Mammary epithelial cell (primary cell): ENCODE measurements at regions not wholly inside any gene's neighbourhood (a gene's known extent, or its start where the extent isn't known, plus 50 kb on each side); places are given as distances from the start of the nearest gene placed in this dataset.

Experiments used
- CTCF ChIP-seq, 2 donors: IDR thresholded peaks in 1 of 2; conservative IDR thresholded peaks in 1 of 2; 2 replicates each; pipeline ENCODE4 v1.5.1; 2011 to 2012; ENCODE audit warnings: inconsistent platforms in 2 of 2, low read length in 2 of 2, mild to moderate bottlenecking in 2 of 2, control low read depth in 1 of 2, low read depth in 1 of 2; ENCODE audit not compliant: insufficient read depth in 1 of 2; ENCODE audit errors: extremely low read depth in 1 of 2
- EZH2 ChIP-seq: IDR thresholded peaks from 2 replicates; pipeline ENCODE4 v1.6.1; 2012; ENCODE audit warnings: low read length, inconsistent platforms, borderline replicate concordance

- TF ChIP-seq CTCF (conservative IDR thresholded peaks at IDR 0.05 in 1 of 2, IDR thresholded peaks at IDR 0.05 in 1 of 2; ENCODE audit: extremely low read depth in 1 of 2, insufficient read depth in 1 of 2, low read depth in 1 of 2, low read length in 2 of 2) (no peak), EZH2 (no peak)
These were observed 220.2 kb upstream of the ATP6AP2 start for GRCh38 chrX:40360557-40360956.
